ENCODE measurements at regions not wholly inside any gene's neighbourhood (a gene's known extent, or its start where the extent isn't known, plus 50 kb on each side); places are given as distances from the start of the nearest gene placed in this dataset.

GRCh38 chr4:41799126-41799525 is 50.6 kb upstream of the PHOX2B start:
- Histone ChIP-seq H3K9me3 (replicated peaks in 1 of 3) (no peaks in the 10 kb centered on the region), H3K4me1 (replicated peaks in 1 of 2) (no peaks in the 10 kb centered on the region), H3K27me3 (no peaks in the 10 kb centered on the region), H3K27ac (no peak overlapping the region), H3K36me3 (replicated peaks in 1 of 2) (no peaks in the 10 kb centered on the region), H3K4me3 (no peak overlapping the region)
- DNase-seq: no peak
- 55 to 75% (median 68%) methylated on average over 1 of the region's 1 CpG for WGBS, 4 donors
- TF ChIP-seq CTCF (IDR thresholded peaks at IDR 0.05) (no peak), POLR2A (IDR thresholded peaks at IDR 0.05) (no peak)
- intact Hi-C loops (cut with DNase I): no loop called here
